Activated naive CD4-positive, alpha-beta T cell treated with anti-CD3 and anti-CD28 coated beads, Interleukin-2, amount 10 ng/mL, durations not matched to agents 7 days and 5 days (primary cell): ENCODE measurements at regions not wholly inside any gene's neighbourhood (a gene's known extent, or its start where the extent isn't known, plus 50 kb on each side); places are given as distances from the start of the nearest gene placed in this dataset.

Source experiments
- CTCF ChIA-PET: fragments of 350-600 bp; sonication (Branson Sonifier 250); formaldehyde crosslinking; loops from one replicate; lab custom pipeline; 2021; ENCODE audit warnings: antibody characterized with exemption; lab: Charles Lee
- DNase-seq: peaks from one replicate; pipeline ENCODE4 v3.0.0-alpha.2; 2020
- H3K27ac Mint-ChIP-seq: one replicate; pipeline ENCODE4 v1.8.0; 2021; ENCODE audit warnings: mild to moderate bottlenecking, moderate library complexity, mixed read lengths
- H3K27me3 Mint-ChIP-seq: one replicate; pipeline ENCODE4 v1.8.0; 2021; ENCODE audit warnings: mild to moderate bottlenecking, mixed read lengths
- H3K36me3 Mint-ChIP-seq: one replicate; pipeline ENCODE4 v1.8.0; 2021; ENCODE audit warnings: mixed read lengths
- H3K4me1 Mint-ChIP-seq: one replicate; pipeline ENCODE4 v1.8.0; 2021; ENCODE audit warnings: mixed read lengths
- H3K4me3 Mint-ChIP-seq: one replicate; pipeline ENCODE4 v1.8.0; 2021; ENCODE audit warnings: mild to moderate bottlenecking, moderate library complexity, mixed read lengths
- H3K9me3 Mint-ChIP-seq: one replicate; pipeline ENCODE4 v1.8.0; 2021; ENCODE audit warnings: mixed read lengths

GRCh38 chr5:148949841-148950470, 112.9 kb downstream of the SH3TC2 start:
- no peak overlapping the region for H3K27ac Mint-ChIP-seq
- H3K36me3 Mint-ChIP-seq: no peaks in the 10 kb centered on the region
- H3K27me3 Mint-ChIP-seq: peaks cover 9% of the 10 kb centered on the region
- H3K4me3 Mint-ChIP-seq: no peak overlapping the region
- no peaks in the 10 kb centered on the region for H3K9me3 Mint-ChIP-seq
- no peak for DNase-seq
- no peaks in the 10 kb centered on the region for H3K4me1 Mint-ChIP-seq
- CTCF ChIA-PET: interaction anchor here (1.1 to 1.6 kb wide), 2 partner anchors 8 to 9 kb away, joined by 4 to 6 read pairs; no protein-coding TSS in a partner anchor

- no peak for DNase-seq
- no peak overlapping the region for H3K27ac Mint-ChIP-seq
- H3K9me3 Mint-ChIP-seq: no peaks in the 10 kb centered on the region
- no peaks in the 10 kb centered on the region for H3K4me1 Mint-ChIP-seq
- CTCF ChIA-PET: interaction anchor here (1.1 to 1.6 kb wide), 2 partner anchors 7 to 9 kb away, joined by 4 to 6 read pairs; no protein-coding TSS in a partner anchor
- no peaks in the 10 kb centered on the region for H3K36me3 Mint-ChIP-seq
- H3K4me3 Mint-ChIP-seq: no peak overlapping the region
- peaks cover 9% of the 10 kb centered on the region for H3K27me3 Mint-ChIP-seq
Observed at GRCh38 chr5:148950471-148950863, 112.4 kb downstream of the SH3TC2 start.

DNA sequence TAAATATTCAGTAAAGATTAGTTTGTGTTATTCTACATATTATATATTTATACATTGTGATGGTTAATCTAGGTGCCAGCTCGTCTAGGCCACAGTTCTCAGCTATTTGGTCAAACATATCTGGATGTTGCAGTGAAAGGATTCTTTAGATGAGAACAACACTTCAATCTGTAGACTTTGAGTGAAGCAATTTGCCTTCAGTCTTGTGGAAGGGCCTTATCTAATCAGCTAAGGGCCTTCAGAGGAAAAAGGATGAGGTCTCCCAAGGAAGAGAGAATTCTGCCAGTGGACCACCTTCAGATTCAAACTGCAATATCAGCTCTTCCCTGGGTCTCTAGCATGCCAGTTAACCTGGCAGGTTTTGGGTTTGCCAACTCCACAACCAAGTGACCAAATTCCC, 112.0 kb downstream of the SH3TC2 start:
- Mint-ChIP-seq H3K4me3 (no peak overlapping the region), H3K9me3 (no peaks in the 10 kb centered on the region), H3K27me3 (peaks cover 9% of the 10 kb centered on the region), H3K27ac (no peak overlapping the region), H3K4me1 (no peaks in the 10 kb centered on the region), H3K36me3 (no peaks in the 10 kb centered on the region)
- no peak for DNase-seq
- CTCF ChIA-PET: interaction anchor here (1.1 to 1.6 kb wide), 4 partner anchors 9 to 218 kb away, joined by 3 to 6 read pairs (median 3); no protein-coding TSS in a partner anchor

DNA sequence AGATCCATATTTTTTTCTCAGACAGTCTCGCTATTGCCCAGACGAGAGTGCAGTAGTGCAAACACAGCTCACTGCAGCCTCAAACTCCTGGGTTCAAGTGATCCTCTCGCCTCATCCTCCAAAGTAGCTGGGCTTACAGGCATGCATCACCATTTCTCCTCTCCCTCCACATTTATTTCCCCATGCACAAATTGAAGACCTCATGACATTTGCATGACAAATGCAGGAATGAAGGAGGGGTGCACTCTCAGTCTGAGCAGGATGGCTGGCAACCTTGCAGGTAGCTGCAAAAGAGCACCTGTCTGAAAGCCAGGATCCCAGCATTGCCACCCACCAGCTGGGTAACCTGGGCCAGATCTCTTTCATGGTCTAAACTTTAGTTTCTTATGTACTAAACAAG, 111.2 kb downstream of the SH3TC2 start:
- DNase-seq: no peak
- no peaks in the 10 kb centered on the region for H3K36me3 Mint-ChIP-seq
- CTCF ChIA-PET: interaction anchor here (0.8 to 1.6 kb wide), 5 partner anchors 8 to 219 kb away, joined by 3 to 6 read pairs (median 3); no protein-coding TSS in a partner anchor
- no peaks in the 10 kb centered on the region for H3K9me3 Mint-ChIP-seq
- H3K4me1 Mint-ChIP-seq: no peaks in the 10 kb centered on the region
- H3K27me3 Mint-ChIP-seq: peaks cover 9% of the 10 kb centered on the region
- no peak overlapping the region for H3K4me3 Mint-ChIP-seq
- no peak overlapping the region for H3K27ac Mint-ChIP-seq

DNA sequence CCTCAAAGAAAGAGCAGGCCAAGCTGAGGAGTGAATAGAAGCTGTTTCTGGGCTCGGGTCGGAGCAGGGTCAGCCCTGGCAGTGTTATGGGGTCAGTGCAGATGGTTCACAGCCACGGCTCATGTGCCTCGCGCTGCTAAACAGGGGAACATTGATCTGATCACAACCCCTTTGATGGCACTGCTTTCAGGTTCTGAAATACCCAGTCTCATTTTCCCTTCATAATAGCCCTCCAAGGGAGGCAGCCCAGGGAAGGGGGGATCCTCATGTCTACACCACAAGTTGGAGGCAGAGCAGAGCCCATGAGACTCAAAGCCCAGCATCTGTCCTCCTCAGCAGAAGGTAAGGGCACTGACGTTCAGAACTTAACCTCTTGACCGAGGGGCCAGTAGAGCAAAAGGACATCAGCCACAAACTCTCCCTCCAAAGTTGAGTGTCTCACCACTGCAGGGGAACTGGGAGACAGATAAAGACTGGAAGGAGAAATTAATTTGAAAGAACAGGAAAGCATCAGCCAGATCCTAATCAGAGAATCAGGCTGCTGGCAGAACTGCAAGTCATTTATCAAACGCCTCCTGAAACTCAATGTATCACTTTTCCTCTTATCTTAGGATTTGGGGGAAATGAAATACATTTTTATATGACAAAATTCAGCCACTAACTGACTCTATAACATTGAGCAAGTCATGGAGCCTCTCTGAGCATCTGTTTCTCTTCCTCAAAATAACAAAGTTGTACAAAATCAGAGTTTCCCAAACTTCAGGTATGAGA, 110.6 kb downstream of the SH3TC2 start:
- CTCF ChIA-PET: interaction anchor here (0.8 to 1.2 kb wide), 3 partner anchors 15 to 219 kb away, joined by 3 read pairs; no protein-coding TSS in a partner anchor
- peaks cover 9% of the 10 kb centered on the region for H3K27me3 Mint-ChIP-seq
- H3K36me3 Mint-ChIP-seq: no peaks in the 10 kb centered on the region
- H3K4me3 Mint-ChIP-seq: no peak overlapping the region
- no peaks in the 10 kb centered on the region for H3K9me3 Mint-ChIP-seq
- DNase-seq: no peak
- no peaks in the 10 kb centered on the region for H3K4me1 Mint-ChIP-seq
- H3K27ac Mint-ChIP-seq: no peak overlapping the region

DNA sequence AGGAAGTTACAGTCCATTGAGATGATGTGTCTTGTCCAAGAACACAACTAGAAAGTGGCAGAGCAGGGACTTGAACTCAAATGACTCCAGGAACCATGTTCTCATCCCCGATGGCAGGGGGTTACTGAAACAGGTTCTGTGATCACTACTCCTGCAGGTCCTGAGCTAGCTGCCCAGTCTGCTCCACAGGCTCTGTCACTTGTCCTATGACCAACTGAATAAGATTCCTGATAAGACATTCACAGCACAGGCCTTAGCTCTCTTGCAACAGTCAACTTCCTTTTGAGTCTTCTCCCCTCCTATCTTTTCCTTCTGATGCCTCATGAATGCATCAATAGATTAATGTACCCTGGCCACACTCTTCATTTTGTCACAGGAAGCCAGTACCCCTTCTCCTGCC, 109.2 kb downstream of the SH3TC2 start:
- Mint-ChIP-seq H3K27ac (no peak overlapping the region), H3K4me3 (no peak overlapping the region), H3K27me3 (peaks cover 9% of the 10 kb centered on the region), H3K36me3 (no peaks in the 10 kb centered on the region), H3K9me3 (no peaks in the 10 kb centered on the region), H3K4me1 (no peaks in the 10 kb centered on the region)
- no peak for DNase-seq
- CTCF ChIA-PET: no interaction called here
